ENCODE measurements at regions not wholly inside any gene's neighbourhood (a gene's known extent, or its start where the extent isn't known, plus 50 kb on each side); places are given as distances from the start of the nearest gene placed in this dataset.
A peak's percentile ranks its signal among the peaks of the same experiment; 100 is the strongest.

DNA sequence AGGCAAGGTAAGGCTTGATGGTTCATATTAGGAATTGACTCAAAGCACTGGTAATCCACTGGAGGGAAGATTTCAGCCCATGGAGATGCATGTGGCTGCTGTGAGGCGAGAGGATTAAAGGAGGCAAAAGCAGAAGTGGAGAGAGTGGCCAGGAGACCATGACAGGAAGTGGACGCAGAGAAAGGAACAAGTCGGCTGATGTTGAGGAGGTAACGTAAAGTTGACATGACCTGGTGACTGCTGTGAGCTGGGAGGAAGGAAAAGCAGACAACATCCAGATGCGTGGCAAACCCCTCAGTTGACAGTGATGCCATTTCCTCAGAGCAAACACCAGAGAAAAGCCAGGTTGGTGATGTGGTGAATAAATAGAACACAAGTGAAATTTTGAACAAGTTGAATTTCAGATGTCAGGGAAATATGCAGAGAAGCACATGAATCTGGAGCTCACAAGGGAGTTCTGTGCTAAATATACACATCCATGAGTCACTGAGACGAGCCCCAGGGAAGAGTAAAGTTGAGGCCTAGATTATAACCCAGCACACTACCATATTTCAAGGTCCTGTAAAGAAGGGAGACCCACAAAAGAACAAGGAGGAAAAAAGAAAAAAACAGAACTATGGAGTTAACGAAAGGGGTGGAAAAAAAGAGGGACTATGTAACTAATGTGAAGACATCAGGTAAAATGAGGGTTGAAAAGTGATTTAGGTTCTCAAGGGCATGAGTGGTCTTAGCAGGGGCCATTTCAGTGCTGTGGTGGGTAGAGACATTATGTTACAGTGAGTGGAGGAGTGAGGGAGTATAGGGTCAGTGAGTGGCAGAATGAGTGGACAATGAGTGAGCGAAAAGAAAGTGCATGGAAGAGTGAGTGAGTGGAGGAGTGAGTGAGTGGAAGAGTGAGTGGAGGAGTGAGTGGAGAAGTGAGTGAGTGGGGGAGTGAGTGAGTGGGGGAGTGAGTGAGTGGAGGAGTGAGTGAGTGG is 61.6 kb upstream of the GZMB start:
- Histone ChIP-seq H3K4me1 (ENCODE audit: control insufficient read depth in 2 of 2, insufficient read depth in 2 of 2, low read length in 2 of 2) (peaks cover 0 to 63% of the 10 kb centered on the region in 2 donors), H3K4me3 (ENCODE audit: low read length) (no peak overlapping the region), H3K9me3 (ENCODE audit: control insufficient read depth in 2 of 3, low read length in 3 of 3) (no peaks in the 10 kb centered on the region), H3K27ac (ENCODE audit: low read depth, low read length) (no peak overlapping the region), H3K36me3 (ENCODE audit: control insufficient read depth in 2 of 3, insufficient read depth in 3 of 3, low read length in 3 of 3) (no peaks in the 10 kb centered on the region), H3K27me3 (ENCODE audit: control insufficient read depth in 2 of 2, insufficient read depth in 2 of 2, low read length in 2 of 2) (no peaks in the 10 kb centered on the region)
- no peak overlapping the region for H3K4me3 Mint-ChIP-seq
- intact Hi-C loops (cut with micrococcal nuclease), result no loop called here
- ATAC-seq, result peak; percentile 70
- H3K27ac Mint-ChIP-seq, result no peak overlapping the region
- H3K36me3 Mint-ChIP-seq, result peaks cover 0 to 4% (median 0%) of the 10 kb centered on the region in 5 donors
- peaks cover 0 to 3% (median 0%) of the 10 kb centered on the region in 5 donors for H3K27me3 Mint-ChIP-seq
- H3K9me3 Mint-ChIP-seq, result no peaks in the 10 kb centered on the region
- POLR2A ChIA-PET, result no interaction called here
- peaks cover 11 to 35% (median 17%) of the 10 kb centered on the region in 7 donors for H3K4me1 Mint-ChIP-seq
- CTCF ChIA-PET, result no interaction called here
- DNase-seq, result no peak

GRCh38 chr14:24694680-24695079 is 60.7 kb upstream of the GZMB start:
- peaks cover 0 to 64% of the 10 kb centered on the region in 2 donors for H3K4me1 ChIP-seq (ENCODE audit: control insufficient read depth in 2 of 2, insufficient read depth in 2 of 2, low read length in 2 of 2)
- peaks cover 0 to 4% (median 0%) of the 10 kb centered on the region in 5 donors for H3K36me3 Mint-ChIP-seq
- no peak overlapping the region for H3K4me3 ChIP-seq (ENCODE audit: low read length)
- CTCF ChIA-PET, result no interaction called here
- DNase-seq (no peak), ATAC-seq (no peak)
- H3K4me1 Mint-ChIP-seq, result peaks cover 11 to 37% (median 17%) of the 10 kb centered on the region in 7 donors
- H3K4me3 Mint-ChIP-seq, result no peak overlapping the region
- no peak overlapping the region for H3K27ac Mint-ChIP-seq
- no peaks in the 10 kb centered on the region for H3K9me3 ChIP-seq (ENCODE audit: control insufficient read depth in 2 of 3, low read length in 3 of 3)
- H3K27me3 ChIP-seq (ENCODE audit: control insufficient read depth in 2 of 2, insufficient read depth in 2 of 2, low read length in 2 of 2), result no peaks in the 10 kb centered on the region
- POLR2A ChIA-PET, result no interaction called here
- H3K9me3 Mint-ChIP-seq, result no peaks in the 10 kb centered on the region
- intact Hi-C loops (cut with micrococcal nuclease), result loop anchor here in 1 of 2 donors (5.0 kb wide), 3 partner anchors 87 to 438 kb away; partner anchors contain the start of genes GZMH and SDR39U1
- peaks cover 0 to 3% (median 0%) of the 10 kb centered on the region in 5 donors for H3K27me3 Mint-ChIP-seq
- no peaks in the 10 kb centered on the region for H3K36me3 ChIP-seq (ENCODE audit: control insufficient read depth in 2 of 3, insufficient read depth in 3 of 3, low read length in 3 of 3)
- no peak overlapping the region for H3K27ac ChIP-seq (ENCODE audit: low read depth, low read length)

DNA sequence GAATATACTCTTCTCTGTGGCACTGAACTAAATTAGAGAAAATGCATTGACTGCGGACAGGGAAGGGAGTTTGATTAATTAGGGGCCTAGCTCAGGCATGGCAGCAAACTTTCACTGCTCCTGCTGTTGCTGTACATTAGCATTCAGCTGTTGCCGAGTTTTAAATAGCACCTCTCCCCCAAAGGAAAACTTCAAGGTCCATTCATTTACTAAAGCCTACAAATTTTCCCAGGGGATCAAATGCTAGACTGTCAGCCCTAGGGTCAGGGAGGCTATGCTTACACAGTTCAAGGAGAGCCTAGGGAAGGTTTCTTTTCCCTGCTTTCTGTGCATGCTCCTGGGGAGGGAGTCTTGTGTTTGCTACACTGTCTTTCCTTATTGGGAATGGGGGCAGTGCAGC is 60.0 kb upstream of the GZMB start:
- intact Hi-C loops (cut with micrococcal nuclease), result loop anchor here in 1 of 2 donors (1.0 to 5.0 kb wide), 4 partner anchors 21 to 438 kb away; partner anchors contain the start of genes GZMH and SDR39U1
- ChIA-PET CTCF (interaction anchor here (1.0 to 1.3 kb wide), 3 partner anchors 12 to 88 kb away, joined by 3 to 4 read pairs (median 3); no protein-coding TSS in a partner anchor), POLR2A (no interaction called here)
- Mint-ChIP-seq H3K36me3 (peaks cover 0 to 4% (median 0%) of the 10 kb centered on the region in 5 donors), H3K27ac (peak overlapping the region in 4 of 9 donors; percentile 49 to 90 (median 64)), H3K4me1 (peaks cover 11 to 35% (median 15%) of the 10 kb centered on the region in 7 donors), H3K27me3 (peaks cover 0 to 3% (median 0%) of the 10 kb centered on the region in 5 donors), H3K9me3 (no peaks in the 10 kb centered on the region), H3K4me3 (peak overlapping the region in 2 of 10 donors; percentile 39 to 70)
- no peak overlapping the region for H3K4me3 ChIP-seq (ENCODE audit: low read length)
- no peaks in the 10 kb centered on the region for H3K9me3 ChIP-seq (ENCODE audit: control insufficient read depth in 2 of 3, low read length in 3 of 3)
- ATAC-seq (no peak), DNase-seq (no peak)
- peaks cover 0 to 61% of the 10 kb centered on the region in 2 donors for H3K4me1 ChIP-seq (ENCODE audit: control insufficient read depth in 2 of 2, insufficient read depth in 2 of 2, low read length in 2 of 2)
- no peaks in the 10 kb centered on the region for H3K27me3 ChIP-seq (ENCODE audit: control insufficient read depth in 2 of 2, insufficient read depth in 2 of 2, low read length in 2 of 2)
- H3K27ac ChIP-seq (ENCODE audit: low read depth, low read length), result no peak overlapping the region
- no peaks in the 10 kb centered on the region for H3K36me3 ChIP-seq (ENCODE audit: control insufficient read depth in 2 of 3, insufficient read depth in 3 of 3, low read length in 3 of 3)

DNA sequence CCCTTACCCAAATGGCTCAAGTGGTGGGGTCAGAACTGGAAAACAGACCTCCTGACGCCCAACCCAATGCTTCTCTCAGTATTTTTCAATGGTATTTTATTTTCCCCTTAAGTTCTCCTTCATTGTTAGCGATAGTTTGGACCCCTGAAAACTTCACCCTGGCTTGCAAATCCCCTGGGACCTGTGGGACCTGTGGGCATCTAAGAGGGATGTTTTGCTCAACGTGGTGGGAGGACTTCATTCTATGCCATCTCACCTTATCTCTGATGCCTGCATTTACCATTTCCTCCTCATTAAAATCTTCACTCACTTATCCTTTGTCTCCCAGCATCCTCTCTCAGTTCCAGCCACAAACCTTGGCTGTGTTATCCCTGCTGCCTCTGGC is 59.4 kb upstream of the GZMB start:
- intact Hi-C loops (cut with micrococcal nuclease), result loop anchor here in 1 of 2 donors (1.0 to 5.0 kb wide), 4 partner anchors 20 to 439 kb away; partner anchors contain the start of genes GZMH and SDR39U1

DNA sequence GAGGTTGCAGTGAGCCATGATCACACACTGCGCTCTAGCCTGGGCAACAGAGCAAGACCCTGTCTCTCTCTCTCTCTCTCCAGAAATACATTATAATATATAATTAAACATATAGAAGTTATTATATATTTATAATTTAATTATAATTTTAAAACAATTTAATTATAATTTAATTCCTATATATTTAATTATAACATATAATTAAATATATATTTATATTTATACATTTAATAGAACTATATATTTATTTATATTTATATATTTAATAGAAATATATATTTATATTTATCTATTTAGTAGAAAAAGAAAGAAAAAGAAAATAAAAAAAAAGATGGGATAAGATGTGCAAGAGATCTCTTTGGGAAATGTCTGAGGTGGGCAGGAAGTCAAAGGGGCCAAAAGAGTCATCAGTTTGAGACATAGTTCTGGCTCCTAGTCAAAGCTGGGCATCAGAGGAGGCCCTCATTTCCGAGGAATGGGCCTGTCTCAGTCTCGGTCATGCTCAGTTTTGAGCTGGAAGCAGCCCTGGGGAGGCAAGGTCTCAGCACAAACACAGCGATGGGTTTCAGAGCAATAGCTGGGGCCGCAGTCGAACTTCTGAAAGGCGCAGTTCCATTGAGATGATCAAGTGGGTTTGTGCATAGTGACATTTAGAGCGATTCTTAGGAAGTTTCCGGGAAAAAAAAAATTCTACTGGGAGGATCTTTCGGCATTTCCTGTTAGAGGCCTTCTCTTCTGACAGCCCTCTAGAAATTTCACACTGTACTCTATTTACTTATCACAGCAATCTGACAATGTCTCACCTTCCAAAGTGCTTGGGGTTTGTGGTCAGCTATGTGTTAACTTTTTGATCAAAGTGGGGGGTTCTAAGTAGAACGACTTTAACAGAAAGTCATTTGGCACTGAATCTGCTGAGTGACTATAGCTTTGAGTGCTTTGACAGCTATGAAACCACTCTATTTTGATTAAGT is 58.7 kb upstream of the GZMB start:
- Mint-ChIP-seq H3K27ac (peak overlapping the region in 5 of 9 donors; percentile 34 to 90 (median 60)), H3K4me1 (peaks cover 11 to 38% (median 12%) of the 10 kb centered on the region in 7 donors), H3K4me3 (peak overlapping the region in 4 of 10 donors; percentile 30 to 70 (median 54)), H3K36me3 (peaks cover 0 to 5% (median 0%) of the 10 kb centered on the region in 5 donors), H3K27me3 (peaks cover 0 to 5% (median 0%) of the 10 kb centered on the region in 5 donors), H3K9me3 (no peaks in the 10 kb centered on the region)
- Histone ChIP-seq H3K36me3 (ENCODE audit: control insufficient read depth in 2 of 3, insufficient read depth in 3 of 3, low read length in 3 of 3) (no peaks in the 10 kb centered on the region), H3K27me3 (ENCODE audit: control insufficient read depth in 2 of 2, insufficient read depth in 2 of 2, low read length in 2 of 2) (no peaks in the 10 kb centered on the region), H3K9me3 (ENCODE audit: control insufficient read depth in 2 of 3, low read length in 3 of 3) (no peaks in the 10 kb centered on the region), H3K4me3 (ENCODE audit: low read length) (no peak overlapping the region), H3K27ac (ENCODE audit: low read depth, low read length) (no peak overlapping the region), H3K4me1 (ENCODE audit: control insufficient read depth in 2 of 2, insufficient read depth in 2 of 2, low read length in 2 of 2) (peaks cover 0 to 61% of the 10 kb centered on the region in 2 donors)
- POLR2A ChIA-PET, result no interaction called here
- ATAC-seq (peak; percentile 86), DNase-seq (peak in 2 of 9 donors; percentile 28 to 41)
- CTCF ChIA-PET, result interaction anchor here (0.6 to 1.3 kb wide), 4 partner anchors 13 to 87 kb away, joined by 3 to 4 read pairs (median 3); no protein-coding TSS in a partner anchor
- intact Hi-C loops (cut with micrococcal nuclease), result loop anchor here in 1 of 2 donors (1.0 to 5.0 kb wide), 4 partner anchors 19 to 440 kb away; partner anchors contain the start of genes GZMH and SDR39U1

More for the DNA sequence above, 59.4 kb upstream of the GZMB start:
- Mint-ChIP-seq H3K9me3 (no peaks in the 10 kb centered on the region), H3K4me1 (peaks cover 11 to 36% (median 12%) of the 10 kb centered on the region in 7 donors), H3K4me3 (peak overlapping the region in 4 of 10 donors; percentile 26 to 70 (median 42)), H3K27me3 (peaks cover 0 to 3% (median 0%) of the 10 kb centered on the region in 5 donors), H3K27ac (peak overlapping the region in 5 of 9 donors; percentile 49 to 90 (median 67)), H3K36me3 (peaks cover 0 to 4% (median 0%) of the 10 kb centered on the region in 5 donors)
- Histone ChIP-seq H3K27me3 (ENCODE audit: control insufficient read depth in 2 of 2, insufficient read depth in 2 of 2, low read length in 2 of 2) (no peaks in the 10 kb centered on the region), H3K9me3 (ENCODE audit: control insufficient read depth in 2 of 3, low read length in 3 of 3) (no peaks in the 10 kb centered on the region), H3K27ac (ENCODE audit: low read depth, low read length) (no peak overlapping the region), H3K36me3 (ENCODE audit: control insufficient read depth in 2 of 3, insufficient read depth in 3 of 3, low read length in 3 of 3) (no peaks in the 10 kb centered on the region), H3K4me1 (ENCODE audit: control insufficient read depth in 2 of 2, insufficient read depth in 2 of 2, low read length in 2 of 2) (peaks cover 0 to 61% of the 10 kb centered on the region in 2 donors), H3K4me3 (ENCODE audit: low read length) (no peak overlapping the region)
- ChIA-PET CTCF (interaction anchor here (1.0 to 1.3 kb wide), 3 partner anchors 12 to 87 kb away, joined by 3 to 4 read pairs (median 3); no protein-coding TSS in a partner anchor), POLR2A (no interaction called here)
- ATAC-seq, result no peak
- DNase-seq, result no peak

Data from naive thymus-derived CD4-positive, alpha-beta T cell (primary cell).